IMR-90 (cell line): ENCODE measurements at regions not wholly inside any gene's neighbourhood (a gene's known extent, or its start where the extent isn't known, plus 50 kb on each side); places are given as distances from the start of the nearest gene placed in this dataset.

Source experiments
- CEBPB ChIP-seq: IDR thresholded peaks from 2 replicates; pipeline ENCODE4 v1.6.1; 2012; ENCODE audit warnings: low read depth, low read length, improper control_type of control experiment
- CTCF ChIP-seq: conservative IDR thresholded peaks from 2 replicates; pipeline ENCODE4 v1.5.1; 2012; ENCODE audit warnings: mild to moderate bottlenecking, low read depth, low read length, improper control_type of control experiment
- MAFK ChIP-seq: IDR thresholded peaks from 2 replicates; pipeline ENCODE4 v1.6.1; 2012; ENCODE audit warnings: low read depth, low read length, improper control_type of control experiment
- POLR2A ChIP-seq: IDR thresholded peaks from 2 replicates; pipeline ENCODE4 v1.6.1; 2012; ENCODE audit warnings: mild to moderate bottlenecking, low read depth, low read length
- USF2 ChIP-seq: fragments of 150-350 bp; IDR thresholded peaks from 2 replicates; pipeline ENCODE4 v1.6.1; 2017; ENCODE audit warnings: mild to moderate bottlenecking, antibody characterized with exemption, low read length, low read depth

GRCh38 chr1:73789965-73790364 lies 408.0 kb downstream of the LRRIQ3 start:
- TF ChIP-seq MAFK (no peak), CTCF (no peak), CEBPB (no peak), USF2 (no peak), POLR2A (no peak)
